Progenitor cell of endocrine pancreas (in vitro differentiated cells): ENCODE measurements at regions not wholly inside any gene's neighbourhood (a gene's known extent, or its start where the extent isn't known, plus 50 kb on each side); places are given as distances from the start of the nearest gene placed in this dataset.

ENCODE experiments used
- DNase-seq: peaks from one replicate; pipeline ENCODE4 v3.0.0; 2021; ENCODE audit warnings: low spot score; ENCODE audit not compliant: unreplicated experiment
- H3K27ac Mint-ChIP-seq: 2 replicates; pipeline ENCODE4 v1.8.0; 2021; ENCODE audit warnings: mild to moderate bottlenecking, moderate library complexity, mixed read lengths
- H3K27me3 Mint-ChIP-seq: 2 replicates; pipeline ENCODE4 v1.8.0; 2021; ENCODE audit warnings: mixed read lengths
- H3K36me3 Mint-ChIP-seq: 2 replicates; pipeline ENCODE4 v1.8.0; 2022; ENCODE audit warnings: mixed read lengths; ENCODE audit not compliant: insufficient read depth
- H3K4me1 Mint-ChIP-seq: 2 replicates; pipeline ENCODE4 v1.8.0; 2021; ENCODE audit warnings: low read depth, mixed read lengths
- H3K4me3 Mint-ChIP-seq: 2 replicates; pipeline ENCODE4 v1.8.0; 2021; ENCODE audit warnings: low read depth, mild to moderate bottlenecking, moderate library complexity, mixed read lengths
- H3K9me3 Mint-ChIP-seq: 2 replicates; pipeline ENCODE4 v1.8.0; 2021; ENCODE audit warnings: low read depth, mixed read lengths
- TF ChIP-seq, protein P1 (sequence below): fragments of 200-600 bp; sonication (generic); IDR thresholded peaks from one replicate; pipeline ENCODE4 v1.5.0; 2021; ENCODE audit warnings: antibody characterized with exemption, mild to moderate bottlenecking; ENCODE audit not compliant: unreplicated experiment

DNA sequence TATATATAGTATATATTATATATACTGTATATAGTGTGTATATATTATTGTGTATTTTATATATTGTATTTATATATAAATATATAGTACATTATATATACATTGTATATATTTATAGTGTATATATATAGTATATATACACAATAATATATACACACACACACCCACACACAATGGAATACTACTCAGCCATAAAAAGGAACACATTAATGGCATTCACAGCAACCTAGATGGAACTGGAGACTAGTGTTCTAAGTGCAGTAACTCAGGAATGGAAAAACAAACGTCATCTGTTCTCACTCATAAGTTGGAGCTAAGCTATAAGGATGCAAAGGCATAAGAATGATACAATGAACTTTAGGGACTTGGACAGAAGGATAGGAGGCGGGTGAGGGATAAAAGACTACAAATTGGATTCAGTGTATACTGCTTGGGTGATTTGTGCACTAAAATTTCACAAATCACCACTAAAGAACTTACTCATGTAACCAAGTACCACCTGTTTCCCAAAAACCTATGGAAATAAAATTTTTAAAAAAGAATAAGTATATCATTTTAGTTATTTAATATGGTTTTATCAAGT, 201.9 kb upstream of the CDH11 start:
- Mint-ChIP-seq H3K27ac (no peak overlapping the region), H3K4me3 (no peak overlapping the region), H3K4me1 (no peaks in the 10 kb centered on the region), H3K9me3 (no peaks in the 10 kb centered on the region), H3K36me3 (no peaks in the 10 kb centered on the region), H3K27me3 (no peaks in the 10 kb centered on the region)
- no peak for DNase-seq
- TF ChIP-seq, protein P1, sequence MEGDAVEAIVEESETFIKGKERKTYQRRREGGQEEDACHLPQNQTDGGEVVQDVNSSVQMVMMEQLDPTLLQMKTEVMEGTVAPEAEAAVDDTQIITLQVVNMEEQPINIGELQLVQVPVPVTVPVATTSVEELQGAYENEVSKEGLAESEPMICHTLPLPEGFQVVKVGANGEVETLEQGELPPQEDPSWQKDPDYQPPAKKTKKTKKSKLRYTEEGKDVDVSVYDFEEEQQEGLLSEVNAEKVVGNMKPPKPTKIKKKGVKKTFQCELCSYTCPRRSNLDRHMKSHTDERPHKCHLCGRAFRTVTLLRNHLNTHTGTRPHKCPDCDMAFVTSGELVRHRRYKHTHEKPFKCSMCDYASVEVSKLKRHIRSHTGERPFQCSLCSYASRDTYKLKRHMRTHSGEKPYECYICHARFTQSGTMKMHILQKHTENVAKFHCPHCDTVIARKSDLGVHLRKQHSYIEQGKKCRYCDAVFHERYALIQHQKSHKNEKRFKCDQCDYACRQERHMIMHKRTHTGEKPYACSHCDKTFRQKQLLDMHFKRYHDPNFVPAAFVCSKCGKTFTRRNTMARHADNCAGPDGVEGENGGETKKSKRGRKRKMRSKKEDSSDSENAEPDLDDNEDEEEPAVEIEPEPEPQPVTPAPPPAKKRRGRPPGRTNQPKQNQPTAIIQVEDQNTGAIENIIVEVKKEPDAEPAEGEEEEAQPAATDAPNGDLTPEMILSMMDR = no peak

DNA sequence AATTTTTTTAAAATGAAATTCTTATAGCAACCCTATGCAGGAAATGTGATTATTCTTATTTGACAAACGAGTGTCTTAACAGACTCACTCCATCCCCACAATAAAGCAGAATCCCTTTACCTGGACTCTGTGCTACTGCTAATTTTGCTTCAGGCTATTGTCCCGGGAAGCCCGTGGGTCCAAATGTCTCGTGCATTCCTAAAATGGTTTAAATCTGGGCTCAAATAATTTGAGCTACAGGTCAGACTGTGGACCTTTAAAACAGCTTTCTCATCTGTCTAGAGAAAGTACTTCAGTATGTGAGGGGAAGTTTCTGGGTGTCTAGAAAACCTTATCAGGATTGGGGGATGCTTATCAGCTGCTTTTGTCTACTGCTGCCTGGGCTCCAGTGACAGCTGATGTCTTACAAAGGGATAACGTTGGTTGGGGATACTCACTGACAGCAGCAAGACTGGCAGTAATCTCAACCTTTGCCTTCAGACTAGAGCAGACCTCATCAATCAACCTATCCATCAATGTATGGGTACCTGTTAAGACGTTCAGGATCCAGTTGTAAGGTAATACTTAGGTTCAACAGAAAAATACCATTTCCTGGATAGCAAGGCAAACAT, 197.9 kb upstream of the CDH11 start:
- Mint-ChIP-seq H3K4me3 (no peak overlapping the region), H3K27ac (no peak overlapping the region), H3K27me3 (peaks cover 12% of the 10 kb centered on the region), H3K36me3 (no peaks in the 10 kb centered on the region), H3K9me3 (no peaks in the 10 kb centered on the region), H3K4me1 (no peaks in the 10 kb centered on the region)
- TF ChIP-seq, protein P1 = no peak
- no peak for DNase-seq

DNA sequence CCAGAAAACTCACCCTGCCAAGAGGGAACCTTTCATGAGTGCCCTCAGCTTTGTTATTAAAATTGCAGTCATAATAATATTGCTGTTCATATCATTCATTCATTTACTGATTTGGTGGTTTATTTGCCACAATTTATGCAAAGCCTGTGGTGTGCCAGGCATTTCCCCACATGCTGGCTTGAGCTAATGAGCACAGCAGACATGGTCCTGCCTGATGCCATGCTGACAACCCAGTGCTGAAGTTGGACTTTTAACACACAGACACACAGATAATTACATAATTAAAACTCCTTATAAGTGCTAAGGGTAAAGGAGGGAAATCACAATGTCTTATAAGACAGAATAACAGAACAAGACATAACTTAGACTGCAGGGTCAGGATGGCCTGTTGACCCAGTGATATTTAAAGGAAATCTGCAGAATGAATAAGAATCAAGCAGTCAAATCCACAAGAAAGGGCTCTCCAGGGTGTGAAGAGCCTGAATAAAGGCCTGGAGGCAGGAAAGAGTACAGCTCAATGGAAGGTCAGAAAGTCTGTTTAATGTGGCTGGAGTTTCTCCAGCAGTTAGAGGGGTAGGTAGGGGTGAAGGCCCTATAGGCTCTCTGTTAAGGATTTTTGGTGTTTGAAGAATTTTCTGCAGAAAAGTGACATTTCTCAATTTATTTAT, 196.9 kb upstream of the CDH11 start:
- H3K4me3 Mint-ChIP-seq = no peak overlapping the region
- H3K36me3 Mint-ChIP-seq = no peaks in the 10 kb centered on the region
- H3K4me1 Mint-ChIP-seq = no peaks in the 10 kb centered on the region
- H3K9me3 Mint-ChIP-seq = no peaks in the 10 kb centered on the region
- H3K27ac Mint-ChIP-seq = no peak overlapping the region
- H3K27me3 Mint-ChIP-seq = peaks cover 12% of the 10 kb centered on the region
- DNase-seq = no peak
- TF ChIP-seq, protein P1 = no peak

DNA sequence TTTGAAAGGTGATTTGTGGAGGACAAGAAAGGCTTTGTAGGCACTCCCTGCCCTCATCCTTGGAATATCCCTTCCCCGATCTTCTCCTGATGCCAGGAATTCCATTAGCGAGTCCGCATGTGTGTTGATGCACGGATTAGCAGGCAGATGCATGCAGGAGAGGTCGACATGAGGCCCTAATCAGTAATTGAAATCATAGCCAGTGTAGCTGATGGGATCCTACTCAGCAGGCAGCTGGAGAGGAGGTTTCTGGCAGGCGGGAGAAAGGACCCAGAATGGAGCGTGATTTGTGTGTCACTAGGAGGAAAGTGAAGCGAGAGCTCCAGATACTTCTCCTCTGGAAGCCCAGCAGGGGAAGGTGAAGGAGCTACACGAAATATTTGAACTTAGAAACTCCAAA, 196.3 kb upstream of the CDH11 start:
- Mint-ChIP-seq H3K27me3 (peaks cover 12% of the 10 kb centered on the region), H3K27ac (no peak overlapping the region), H3K4me1 (no peaks in the 10 kb centered on the region), H3K9me3 (no peaks in the 10 kb centered on the region), H3K36me3 (no peaks in the 10 kb centered on the region), H3K4me3 (no peak overlapping the region)
- TF ChIP-seq, protein P1 = no peak
- DNase-seq = no peak

DNA sequence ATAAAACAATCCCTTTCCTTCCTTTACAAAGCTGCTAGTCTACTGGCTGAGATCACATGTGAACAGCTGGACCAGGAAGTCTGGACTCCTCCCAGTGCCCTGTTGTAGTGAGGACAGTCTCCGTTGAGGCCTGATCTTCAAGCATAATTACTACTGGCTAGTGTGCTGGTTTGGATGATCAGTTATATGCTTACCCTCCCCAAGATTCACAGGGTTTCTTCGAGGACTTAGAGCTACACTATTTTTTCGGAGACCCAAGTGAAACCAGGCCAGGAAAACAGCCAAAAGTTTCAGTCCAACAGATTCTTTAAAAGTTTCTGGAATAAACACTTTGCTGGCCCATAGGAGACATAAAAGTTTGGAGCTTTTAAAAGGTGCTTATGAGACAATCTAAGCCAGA, 194.9 kb upstream of the CDH11 start:
- Mint-ChIP-seq H3K4me3 (no peak overlapping the region), H3K27me3 (peaks cover 12% of the 10 kb centered on the region), H3K27ac (no peak overlapping the region), H3K36me3 (no peaks in the 10 kb centered on the region), H3K9me3 (no peaks in the 10 kb centered on the region), H3K4me1 (no peaks in the 10 kb centered on the region)
- TF ChIP-seq, protein P1 = no peak
- DNase-seq = no peak
